Panc1 (cell line): ENCODE measurements at regions not wholly inside any gene's neighbourhood (a gene's known extent, or its start where the extent isn't known, plus 50 kb on each side); places are given as distances from the start of the nearest gene placed in this dataset.

Source experiments
- ATAC-seq: fragments of 200-7000 bp; cut with Tn5 transposase; 2 replicates; pipeline ENCODE4 v1.9.1; 2020; ENCODE audit warnings: mild to moderate bottlenecking, moderate library complexity
- BruUV-seq: library from RNA; stranded (reverse); fragments of 400-500 nt; replicated peaks from 2 replicates; lab custom pipeline; 2021; lab: Mats Ljungman, UMichigan
- CTCF ChIA-PET: fragments of 300-600 bp; sonication (Branson Sonifier 250); formaldehyde crosslinking; loops from one replicate; lab custom pipeline; 2022; ENCODE audit warnings: antibody characterized with exemption; lab: Charles Lee
- POLR2A ChIA-PET: fragments of 300-600 bp; sonication (Branson Sonifier 250); formaldehyde crosslinking; loops from one replicate; lab custom pipeline; 2022; ENCODE audit warnings: antibody characterized with exemption; lab: Charles Lee
- DNase-seq: peaks from one replicate; pipeline ENCODE4 v3.0.0-alpha.2; 2010; ENCODE audit warnings: low read depth, low spot score
- H3K27ac ChIP-seq: 2 replicates; pipeline ENCODE4 v1.5.1; 2011; ENCODE audit warnings: mild to moderate bottlenecking, low read length, inconsistent platforms
- H3K27me3 ChIP-seq: fragments of 200-500 bp; sonication (Bioruptor generic); 2 replicates; pipeline ENCODE4 v1.6.0; 2014; ENCODE audit warnings: low read length, inconsistent platforms; ENCODE audit not compliant: control insufficient read depth, insufficient read depth
- H3K36me3 ChIP-seq: fragments of 200-500 bp; sonication (Bioruptor generic); 2 replicates; pipeline ENCODE4 v1.5.1; 2014; ENCODE audit warnings: inconsistent platforms, mild to moderate bottlenecking, low read length, moderate library complexity; ENCODE audit not compliant: control insufficient read depth, insufficient read depth
- H3K4me1 ChIP-seq: 2 replicates; pipeline ENCODE4 v1.5.1; 2011; ENCODE audit warnings: inconsistent platforms, mild to moderate bottlenecking, low read length, moderate library complexity; ENCODE audit not compliant: control insufficient read depth, insufficient read depth
- H3K4me3 ChIP-seq, 2 experiments: 2 replicates each; pipeline ENCODE4 v1.5.1; 2011 to 2012; ENCODE audit warnings: low read depth in 2 of 2, low read length in 2 of 2, mild to moderate bottlenecking in 2 of 2, inconsistent platforms in 1 of 2, moderate library complexity in 1 of 2
- H3K9me3 ChIP-seq: fragments of 200-500 bp; sonication (Bioruptor generic); 2 replicates; pipeline ENCODE4 v1.5.1; 2014; ENCODE audit warnings: low read depth, mild to moderate bottlenecking, inconsistent platforms, low read length, moderate library complexity; ENCODE audit not compliant: control insufficient read depth, insufficient read depth
- POLR2AphosphoS5 ChIP-seq: IDR thresholded peaks from 2 replicates; pipeline ENCODE4 v1.6.1; 2012; ENCODE audit warnings: mild to moderate bottlenecking, low read depth, low read length, moderate library complexity
- SIN3A ChIP-seq: IDR thresholded peaks from 2 replicates; pipeline ENCODE4 v1.6.1; 2012; ENCODE audit warnings: low read depth, mild to moderate bottlenecking, low read length, moderate library complexity, borderline replicate concordance; ENCODE audit not compliant: insufficient read depth
- TCF7L2 ChIP-seq: IDR thresholded peaks from 2 replicates; pipeline ENCODE4 v1.6.1; 2011; ENCODE audit warnings: mild to moderate bottlenecking, low read depth, low read length, inconsistent platforms
- in situ Hi-C: cut with HindIII; loops from 2 replicates; pipeline ENCODE4 v1.10.0; 2016; ENCODE audit warnings: low sequenced_read_pairs, low pct_unique_long_range_greater_than_20kb
- intact Hi-C: fragments of 100-400 bp; cut with micrococcal nuclease; formaldehyde crosslinking; loops from one replicate; pipeline ENCODE4 v1.10.0; 2022; ENCODE audit not compliant: unreplicated experiment
- TF ChIP-seq, protein P1 (sequence below): fragments of 450-650 bp; IDR thresholded peaks from 2 replicates; pipeline ENCODE4 v1.5.1; 2017; ENCODE audit warnings: mild to moderate bottlenecking
- TF ChIP-seq, protein P2 (sequence below), 2 experiments: IDR thresholded peaks; 2 replicates each; pipeline ENCODE4 v1.6.1; 2011 to 2012; ENCODE audit warnings: low read depth in 2 of 2, control low read depth in 1 of 2, low read length in 1 of 2, mild to moderate bottlenecking in 1 of 2, moderate library complexity in 1 of 2; ENCODE audit not compliant: insufficient read depth in 1 of 2

DNA sequence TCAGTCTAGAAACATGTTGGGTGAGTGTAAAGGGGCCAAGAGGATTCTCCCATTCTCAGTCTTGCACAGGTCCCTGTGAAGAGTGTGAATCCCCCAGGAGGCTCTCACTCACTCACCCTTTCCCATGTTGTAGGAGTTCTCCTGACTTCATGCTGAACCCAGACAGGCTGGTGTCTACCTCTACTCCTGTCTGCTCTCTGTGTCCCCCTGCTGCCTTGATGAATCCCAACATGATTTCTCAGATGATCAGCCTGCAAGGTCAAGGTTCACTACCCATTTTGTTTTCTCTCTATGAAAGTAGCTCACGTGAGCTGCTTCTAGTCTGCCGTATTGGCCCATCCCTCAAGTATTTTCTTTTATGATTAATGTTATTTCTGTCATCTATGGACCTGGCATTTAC is 500.6 kb downstream of the ETS1 start:
- no peak for ATAC-seq
- Histone ChIP-seq H3K9me3 (peaks cover 13% of the 10 kb centered on the region), H3K27ac (no peak overlapping the region), H3K36me3 (no peaks in the 10 kb centered on the region), H3K4me1 (no peaks in the 10 kb centered on the region), H3K27me3 (no peaks in the 10 kb centered on the region), H3K4me3 (no peak overlapping the region)
- no peak for DNase-seq
- ChIA-PET CTCF (no interaction called here), POLR2A (no interaction called here)
- intact Hi-C loops (no loop called here), in situ Hi-C loops (no loop called here)
- BruUV-seq = no TSS peak
- TF ChIP-seq, protein P1, sequence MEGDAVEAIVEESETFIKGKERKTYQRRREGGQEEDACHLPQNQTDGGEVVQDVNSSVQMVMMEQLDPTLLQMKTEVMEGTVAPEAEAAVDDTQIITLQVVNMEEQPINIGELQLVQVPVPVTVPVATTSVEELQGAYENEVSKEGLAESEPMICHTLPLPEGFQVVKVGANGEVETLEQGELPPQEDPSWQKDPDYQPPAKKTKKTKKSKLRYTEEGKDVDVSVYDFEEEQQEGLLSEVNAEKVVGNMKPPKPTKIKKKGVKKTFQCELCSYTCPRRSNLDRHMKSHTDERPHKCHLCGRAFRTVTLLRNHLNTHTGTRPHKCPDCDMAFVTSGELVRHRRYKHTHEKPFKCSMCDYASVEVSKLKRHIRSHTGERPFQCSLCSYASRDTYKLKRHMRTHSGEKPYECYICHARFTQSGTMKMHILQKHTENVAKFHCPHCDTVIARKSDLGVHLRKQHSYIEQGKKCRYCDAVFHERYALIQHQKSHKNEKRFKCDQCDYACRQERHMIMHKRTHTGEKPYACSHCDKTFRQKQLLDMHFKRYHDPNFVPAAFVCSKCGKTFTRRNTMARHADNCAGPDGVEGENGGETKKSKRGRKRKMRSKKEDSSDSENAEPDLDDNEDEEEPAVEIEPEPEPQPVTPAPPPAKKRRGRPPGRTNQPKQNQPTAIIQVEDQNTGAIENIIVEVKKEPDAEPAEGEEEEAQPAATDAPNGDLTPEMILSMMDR = no peak
- TF ChIP-seq TCF7L2 (no peak), POLR2AphosphoS5 (no peak), SIN3A (no peak)
- TF ChIP-seq, protein P2, sequence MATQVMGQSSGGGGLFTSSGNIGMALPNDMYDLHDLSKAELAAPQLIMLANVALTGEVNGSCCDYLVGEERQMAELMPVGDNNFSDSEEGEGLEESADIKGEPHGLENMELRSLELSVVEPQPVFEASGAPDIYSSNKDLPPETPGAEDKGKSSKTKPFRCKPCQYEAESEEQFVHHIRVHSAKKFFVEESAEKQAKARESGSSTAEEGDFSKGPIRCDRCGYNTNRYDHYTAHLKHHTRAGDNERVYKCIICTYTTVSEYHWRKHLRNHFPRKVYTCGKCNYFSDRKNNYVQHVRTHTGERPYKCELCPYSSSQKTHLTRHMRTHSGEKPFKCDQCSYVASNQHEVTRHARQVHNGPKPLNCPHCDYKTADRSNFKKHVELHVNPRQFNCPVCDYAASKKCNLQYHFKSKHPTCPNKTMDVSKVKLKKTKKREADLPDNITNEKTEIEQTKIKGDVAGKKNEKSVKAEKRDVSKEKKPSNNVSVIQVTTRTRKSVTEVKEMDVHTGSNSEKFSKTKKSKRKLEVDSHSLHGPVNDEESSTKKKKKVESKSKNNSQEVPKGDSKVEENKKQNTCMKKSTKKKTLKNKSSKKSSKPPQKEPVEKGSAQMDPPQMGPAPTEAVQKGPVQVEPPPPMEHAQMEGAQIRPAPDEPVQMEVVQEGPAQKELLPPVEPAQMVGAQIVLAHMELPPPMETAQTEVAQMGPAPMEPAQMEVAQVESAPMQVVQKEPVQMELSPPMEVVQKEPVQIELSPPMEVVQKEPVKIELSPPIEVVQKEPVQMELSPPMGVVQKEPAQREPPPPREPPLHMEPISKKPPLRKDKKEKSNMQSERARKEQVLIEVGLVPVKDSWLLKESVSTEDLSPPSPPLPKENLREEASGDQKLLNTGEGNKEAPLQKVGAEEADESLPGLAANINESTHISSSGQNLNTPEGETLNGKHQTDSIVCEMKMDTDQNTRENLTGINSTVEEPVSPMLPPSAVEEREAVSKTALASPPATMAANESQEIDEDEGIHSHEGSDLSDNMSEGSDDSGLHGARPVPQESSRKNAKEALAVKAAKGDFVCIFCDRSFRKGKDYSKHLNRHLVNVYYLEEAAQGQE (IDR thresholded peaks at IDR 0.05; ENCODE audit: insufficient read depth in 1 of 2, low read depth in 2 of 2, low read length in 1 of 2) = no peak

DNA sequence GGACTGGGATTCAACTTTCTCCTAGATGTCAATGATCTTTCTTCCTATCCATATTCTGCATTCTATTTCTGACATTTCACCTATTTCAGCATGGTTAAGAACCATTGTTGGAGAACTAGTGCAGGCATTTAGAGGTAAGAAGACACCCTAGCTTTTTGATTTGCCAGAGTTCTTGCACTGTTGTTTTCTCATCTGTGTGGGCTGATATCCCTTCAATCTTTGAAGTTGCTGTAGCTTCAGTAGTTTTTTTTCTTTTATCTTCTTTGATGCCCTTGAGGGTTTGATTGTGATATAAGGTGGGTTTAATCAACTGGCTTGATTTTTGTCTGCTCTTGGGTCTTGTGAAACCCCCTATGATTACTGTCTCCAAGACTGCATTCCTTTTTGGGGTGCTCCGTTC is 502.1 kb downstream of the ETS1 start:
- in situ Hi-C loops = no loop called here
- no peaks in the 10 kb centered on the region for H3K36me3 ChIP-seq
- H3K4me1 ChIP-seq = no peaks in the 10 kb centered on the region
- CTCF ChIA-PET = no interaction called here
- TF ChIP-seq, protein P2 (IDR thresholded peaks at IDR 0.05; ENCODE audit: insufficient read depth in 1 of 2, low read depth in 2 of 2, low read length in 1 of 2) = no peak
- TF ChIP-seq POLR2AphosphoS5 (no peak), SIN3A (no peak)
- TF ChIP-seq, protein P1 = no peak
- H3K27ac ChIP-seq = no peak overlapping the region
- intact Hi-C loops = no loop called here
- no peak for DNase-seq
- ATAC-seq = no peak
- no peak overlapping the region for H3K4me3 ChIP-seq
- no TSS peak for BruUV-seq
- POLR2A ChIA-PET = no interaction called here
- no peaks in the 10 kb centered on the region for H3K27me3 ChIP-seq
- H3K9me3 ChIP-seq = peaks cover 7% of the 10 kb centered on the region
